Stimulated activated CD8-positive, alpha-beta memory T cell treated with anti-CD3 and anti-CD28 coated beads, Interleukin-7, amount 100 ng/mL, for 24 hours (primary cell): ENCODE measurements at regions not wholly inside any gene's neighbourhood (a gene's known extent, or its start where the extent isn't known, plus 50 kb on each side); places are given as distances from the start of the nearest gene placed in this dataset.

Source experiments
- DNase-seq: peaks from one replicate; pipeline ENCODE4 v3.0.0-alpha.2; 2020; ENCODE audit warnings: low read depth

GRCh38 chr11:122273476-122274191 is 157.6 kb upstream of the BLID start:
- DNase-seq, result no peak

DNA sequence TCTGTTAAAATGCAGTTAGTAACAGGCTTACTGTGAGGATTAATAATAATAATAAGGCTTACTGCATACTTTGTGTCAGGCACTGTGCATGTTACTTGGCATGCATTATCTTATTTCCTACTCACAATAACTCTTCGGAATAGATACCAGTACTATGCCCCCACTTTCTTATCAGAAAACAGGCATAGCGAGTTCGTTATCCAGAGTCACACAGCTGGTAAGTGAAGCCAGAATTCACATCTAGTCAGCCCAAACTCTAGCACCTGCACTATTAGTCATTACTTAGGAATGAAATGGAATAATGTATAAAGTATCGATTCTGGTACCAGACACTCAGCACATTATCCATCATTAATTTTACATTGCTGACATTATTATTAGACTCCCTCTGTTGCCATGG is 155.7 kb upstream of the BLID start:
- no peak for DNase-seq

GRCh38 chr11:122271137-122271536 is 155.1 kb upstream of the BLID start:
- no peak for DNase-seq

DNA sequence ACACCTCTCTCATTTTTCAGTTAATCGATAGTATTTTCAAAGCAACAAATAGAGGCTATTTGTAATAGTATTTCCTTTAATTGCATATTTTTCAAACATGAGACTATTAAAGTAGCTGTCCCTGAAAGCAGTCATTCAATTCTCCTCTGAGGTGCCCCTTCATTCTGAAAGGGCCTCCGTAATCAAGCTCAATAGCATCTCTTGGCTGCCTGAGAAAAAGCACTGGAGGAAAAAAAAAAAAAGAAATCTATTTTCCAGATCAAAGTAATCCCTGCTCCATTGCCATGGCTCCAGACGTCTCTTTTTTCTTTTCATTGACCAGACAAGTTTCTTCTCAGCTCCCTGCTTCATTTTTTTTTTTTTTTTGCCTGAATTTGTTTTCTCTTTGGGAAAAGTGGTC is 154.5 kb upstream of the BLID start:
- no peak for DNase-seq

DNA sequence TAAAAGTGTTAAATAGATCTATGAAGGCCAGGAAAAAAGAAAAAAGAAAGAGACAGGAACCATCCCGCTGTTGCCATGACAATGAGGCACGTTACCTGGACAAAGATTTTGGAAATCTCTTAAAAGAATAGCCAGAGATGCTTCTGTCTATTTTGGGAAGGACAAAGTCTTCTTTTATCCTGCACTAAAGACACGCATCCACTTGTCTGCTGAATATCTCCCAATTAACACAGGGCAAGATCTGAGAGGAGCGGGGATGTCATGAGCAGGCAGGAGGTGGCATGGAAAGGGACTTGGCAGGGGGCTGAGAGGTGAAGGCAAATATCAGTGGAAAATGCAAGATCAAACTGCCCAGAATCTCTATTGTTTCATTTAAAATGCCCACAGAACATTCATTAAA is 153.8 kb upstream of the BLID start:
- no peak for DNase-seq

- DNase-seq, result no peak
Observed at GRCh38 chr11:122268601-122269130, 152.7 kb upstream of the BLID start.

DNA sequence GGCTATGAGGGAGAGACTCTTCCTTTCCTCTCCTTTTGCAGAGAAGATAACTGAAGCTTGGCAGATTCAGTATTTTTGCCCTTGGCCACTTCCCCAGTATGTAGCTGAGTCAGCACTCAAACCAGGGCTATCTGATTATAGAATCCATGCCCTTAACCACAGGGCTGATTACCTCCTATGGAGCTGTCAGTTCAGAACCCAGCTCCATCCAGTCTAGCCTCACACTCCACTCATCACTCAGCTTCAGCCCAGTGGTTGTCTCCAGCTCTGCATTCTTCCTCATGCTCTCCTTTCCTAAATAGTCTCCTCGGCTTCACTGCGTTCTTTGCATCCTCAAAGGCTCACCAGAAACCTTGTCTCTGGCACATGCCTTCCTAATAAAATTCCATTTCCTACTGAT is 151.6 kb upstream of the BLID start:
- DNase-seq, result no peak

GRCh38 chr11:122265981-122266380 is 150.0 kb upstream of the BLID start:
- DNase-seq, result no peak

GRCh38 chr11:122264121-122264520 is 148.1 kb upstream of the BLID start:
- no peak for DNase-seq

GRCh38 chr11:122261546-122261945 is 145.5 kb upstream of the BLID start:
- no peak for DNase-seq

GRCh38 chr11:122259195-122259821 is 143.3 kb upstream of the BLID start:
- no peak for DNase-seq

- DNase-seq, result no peak
Observed at GRCh38 chr11:122258446-122259194, 142.6 kb upstream of the BLID start.

- DNase-seq, result no peak
Observed at GRCh38 chr11:122253589-122254231, 137.7 kb upstream of the BLID start.

- no peak for DNase-seq
Observed at GRCh38 chr11:122248939-122249338, 132.9 kb upstream of the BLID start.

DNA sequence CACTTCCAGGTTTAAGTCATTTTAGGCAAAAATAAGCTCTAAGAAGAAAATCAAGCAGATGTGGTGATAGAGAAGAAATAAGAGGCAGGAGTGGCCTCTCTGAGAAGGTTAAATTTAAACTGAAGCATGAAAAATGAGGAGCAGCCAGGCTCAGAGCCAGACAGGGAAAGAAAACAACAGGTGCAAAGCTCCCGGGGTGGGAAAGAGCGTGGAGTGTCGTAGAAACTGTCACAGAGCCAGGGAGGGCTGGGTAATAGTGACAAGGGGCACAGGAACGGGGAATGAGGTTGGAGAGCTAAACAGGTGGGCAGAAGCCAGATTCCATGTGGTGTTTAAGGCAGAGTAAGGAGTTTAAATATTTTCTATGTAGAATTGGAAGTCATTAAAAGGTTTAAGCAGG is 132.1 kb upstream of the BLID start:
- DNase-seq, result no peak

DNA sequence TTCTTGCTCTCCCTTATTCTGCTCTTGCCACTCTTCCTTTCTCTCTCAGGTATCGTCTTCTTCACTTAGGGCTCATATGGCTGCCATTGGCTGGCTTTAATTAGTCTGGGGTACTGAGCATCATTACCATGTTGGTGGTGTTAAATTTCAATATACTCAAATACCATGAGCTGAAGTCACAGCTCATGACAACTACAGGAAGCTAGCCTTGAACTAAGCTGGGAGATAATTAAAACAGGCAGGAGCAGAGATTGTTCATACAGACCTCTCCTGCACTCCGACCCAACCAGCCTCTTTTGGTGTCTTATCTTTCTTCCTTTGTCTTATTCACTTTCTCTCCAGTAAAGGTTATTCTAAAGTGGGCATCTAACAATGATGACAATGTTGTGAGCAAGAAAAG is 130.9 kb upstream of the BLID start:
- no peak for DNase-seq

DNA sequence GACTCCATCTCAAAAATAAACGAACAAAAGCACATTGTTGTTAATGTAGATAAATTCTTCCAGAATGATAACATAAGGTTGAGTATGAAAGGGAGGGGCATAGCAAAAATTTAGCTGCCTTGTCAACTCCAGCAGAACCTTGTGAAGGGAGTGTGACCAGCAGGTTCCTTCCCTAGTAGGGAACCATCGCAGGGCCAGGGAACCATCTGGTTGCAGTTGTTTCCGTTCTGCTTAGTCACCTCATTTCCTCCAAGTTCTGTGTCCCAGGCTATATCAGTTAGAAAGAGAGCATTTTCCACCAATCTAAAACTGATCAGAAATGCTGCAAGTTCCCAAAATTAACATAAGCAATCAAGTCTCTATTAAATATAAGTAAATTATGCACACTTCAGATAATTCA is 126.7 kb upstream of the BLID start:
- no peak for DNase-seq

- no peak for DNase-seq
Observed at GRCh38 chr11:122241566-122241965, 125.6 kb upstream of the BLID start.

DNA sequence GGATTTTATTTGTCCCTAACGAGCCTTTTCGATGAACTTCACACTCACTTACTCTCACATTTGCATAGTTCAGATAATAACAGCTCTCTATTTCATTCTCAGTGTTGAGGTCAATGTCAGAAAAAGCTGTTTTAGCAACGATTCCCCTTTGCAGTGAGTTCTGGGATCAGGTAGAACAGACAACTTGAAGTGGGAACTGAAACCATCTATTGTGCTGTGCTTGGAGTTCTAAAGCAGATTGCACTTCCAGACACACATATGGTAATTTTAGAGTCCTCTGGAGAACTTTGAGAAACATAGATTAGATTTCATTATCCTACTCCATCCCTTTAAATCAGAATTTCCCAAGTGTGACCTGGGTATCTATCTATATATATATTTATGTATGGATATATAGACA is 124.6 kb upstream of the BLID start:
- DNase-seq, result no peak

DNA sequence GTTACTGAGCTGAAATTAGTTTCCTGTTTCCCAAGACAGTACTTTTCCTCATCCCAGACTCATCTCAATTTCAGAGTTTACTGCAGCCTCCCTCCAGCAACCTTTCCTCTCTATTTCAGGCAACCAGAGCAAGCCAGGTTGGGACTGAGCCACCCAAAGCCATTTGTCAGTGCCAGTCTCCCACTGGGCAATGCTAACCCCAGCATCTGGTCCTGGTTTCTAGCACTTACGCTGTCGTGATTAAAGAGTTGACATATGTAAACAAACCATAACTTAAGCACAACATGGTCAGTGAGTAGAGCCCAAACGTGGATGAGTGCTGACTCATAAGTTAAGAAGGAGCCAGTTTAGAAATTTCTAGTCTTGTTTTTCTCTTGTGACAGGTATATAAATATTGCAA is 119.6 kb upstream of the BLID start:
- DNase-seq, result no peak

- no peak for DNase-seq
Observed at GRCh38 chr11:122234780-122235179, 118.8 kb upstream of the BLID start.

GRCh38 chr11:122234257-122234656 is 118.2 kb upstream of the BLID start:
- no peak for DNase-seq

GRCh38 chr11:122232985-122233384 is 117.0 kb upstream of the BLID start:
- no peak for DNase-seq
